Tibial artery (tissue), 4 donors: ENCODE measurements at regions not wholly inside any gene's neighbourhood (a gene's known extent, or its start where the extent isn't known, plus 50 kb on each side); places are given as distances from the start of the nearest gene placed in this dataset.

Source experiments
- DNase-seq, 2 donors: peaks; one replicate each; pipeline ENCODE4 v3.0.0-alpha.2; 2019
- H3K27ac ChIP-seq, 2 donors: fragments of 200-600 bp; sonication (generic) in 1 of 2; 1 replicate in 1 of 2; 2 replicates in 1 of 2; pipeline ENCODE4 v1.5.1; 2018 to 2019; ENCODE audit warnings: mild to moderate bottlenecking in 1 of 2
- H3K27me3 ChIP-seq, 2 donors: fragments of 200-600 bp; sonication (generic) in 1 of 2; one replicate each; pipeline versions ENCODE4 v1.5.1 to v1.6.0; 2016 to 2019
- H3K36me3 ChIP-seq, 3 donors: fragments of 200-600 bp; sonication (generic) in 2 of 3; one replicate each; pipeline ENCODE4 v1.5.1; 2016 to 2019; ENCODE audit warnings: mild to moderate bottlenecking in 2 of 3
- H3K4me1 ChIP-seq, 4 donors: fragments of 200-600 bp; sonication (generic) in 2 of 4; 1 replicate in 3 of 4; 2 replicates in 1 of 4; pipeline ENCODE4 v1.5.1; 2016 to 2019
- H3K4me3 ChIP-seq, 2 donors: fragments of 200-600 bp; sonication (generic) in 1 of 2; 1 replicate in 1 of 2; 2 replicates in 1 of 2; pipeline ENCODE4 v1.5.1; 2018 to 2019; ENCODE audit warnings: mild to moderate bottlenecking in 2 of 2
- H3K9me3 ChIP-seq, 3 donors: fragments of 200-600 bp; sonication (generic) in 1 of 3; one replicate each; pipeline ENCODE4 v1.5.1; 2016 to 2019
- CTCF ChIP-seq, 2 experiments: fragments of 200-600 bp in 1 of 2; fragments of 450-650 bp in 1 of 2; IDR thresholded peaks; one replicate each; pipeline ENCODE4 v1.5.1; 2017 to 2019; ENCODE audit warnings: antibody characterized with exemption in 2 of 2, mild to moderate bottlenecking in 1 of 2, moderate library complexity in 1 of 2
- intact Hi-C: fragments of 100-400 bp; cut with DNase I; formaldehyde crosslinking; loops from one replicate; pipeline ENCODE4 v1.15.0; 2023; ENCODE audit warnings: low total_unique reads

- H3K36me3 ChIP-seq = no peaks in the 10 kb centered on the region
- H3K4me3 ChIP-seq = no peak overlapping the region
- no peak overlapping the region for H3K27ac ChIP-seq
- intact Hi-C loops = no loop called here
- H3K9me3 ChIP-seq = no peaks in the 10 kb centered on the region
- H3K4me1 ChIP-seq = no peaks in the 10 kb centered on the region
- H3K27me3 ChIP-seq = no peaks in the 10 kb centered on the region
- TF ChIP-seq CTCF (IDR thresholded peaks at IDR 0.05) = no peak
- DNase-seq = no peak
Observed at GRCh38 chr22:47918276-47918921, 1155.9 kb downstream of the TBC1D22A start.

- Histone ChIP-seq H3K27ac (no peak overlapping the region), H3K36me3 (no peaks in the 10 kb centered on the region), H3K27me3 (no peaks in the 10 kb centered on the region), H3K4me3 (no peak overlapping the region), H3K4me1 (no peaks in the 10 kb centered on the region), H3K9me3 (peaks cover 0 to 7% (median 7%) of the 10 kb centered on the region in 3 donors)
- TF ChIP-seq CTCF (IDR thresholded peaks at IDR 0.05) = no peak
- no peak for DNase-seq
- intact Hi-C loops = no loop called here
Observed at GRCh38 chr22:47914481-47915097, 1152.1 kb downstream of the TBC1D22A start.

DNA sequence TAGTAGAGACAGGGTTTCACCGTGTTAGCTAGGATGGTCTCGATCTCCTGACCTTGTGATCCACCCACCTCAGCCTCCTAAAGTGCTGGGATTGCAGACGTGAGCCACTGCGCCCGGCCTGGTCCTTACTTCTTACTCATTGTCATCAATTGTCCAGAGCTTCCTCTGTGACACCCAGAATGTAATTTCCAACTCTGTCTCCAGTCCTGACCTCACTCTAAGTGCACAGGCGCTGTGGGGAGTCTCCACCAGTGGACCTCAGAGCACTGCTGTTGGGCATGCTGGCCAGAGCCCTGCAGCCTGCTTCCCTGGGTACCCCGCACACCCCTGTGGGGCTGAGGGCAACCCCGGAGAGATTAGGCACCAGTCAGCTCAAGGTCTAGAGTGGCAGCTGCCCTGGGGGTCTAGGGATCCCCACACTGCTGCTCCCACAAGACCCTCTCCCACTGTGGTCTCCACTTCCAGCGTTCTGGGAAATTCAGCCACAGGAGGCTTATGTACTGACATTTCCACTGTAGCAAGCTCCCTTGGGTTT lies 1140.3 kb downstream of the TBC1D22A start:
- no peak for DNase-seq
- no peaks in the 10 kb centered on the region for H3K27me3 ChIP-seq
- H3K4me3 ChIP-seq = no peak overlapping the region
- no peaks in the 10 kb centered on the region for H3K9me3 ChIP-seq
- H3K4me1 ChIP-seq = no peaks in the 10 kb centered on the region
- no peak for TF ChIP-seq CTCF (IDR thresholded peaks at IDR 0.05)
- intact Hi-C loops = no loop called here
- no peak overlapping the region for H3K27ac ChIP-seq
- H3K36me3 ChIP-seq = no peaks in the 10 kb centered on the region

DNA sequence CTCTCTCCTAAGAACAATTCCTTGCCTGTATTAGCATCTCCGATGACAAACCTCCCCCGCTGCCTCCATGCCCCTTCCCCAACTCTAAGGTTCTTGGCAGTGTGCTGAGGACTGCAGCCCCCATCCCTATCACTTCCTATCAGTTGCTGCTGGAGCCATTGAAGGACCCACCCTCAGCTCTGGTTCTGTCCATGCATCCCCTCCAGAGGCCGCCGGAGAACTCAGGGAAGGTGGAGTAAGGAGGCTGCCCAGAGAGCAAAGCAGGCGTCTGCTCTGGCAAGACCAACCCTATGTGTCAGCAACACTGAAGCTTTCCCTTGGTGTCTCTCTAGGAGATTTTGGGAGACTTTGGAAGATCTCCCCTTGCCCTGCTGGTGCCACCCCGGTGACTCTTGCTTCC lies 1139.5 kb downstream of the TBC1D22A start:
- no peak overlapping the region for H3K4me3 ChIP-seq
- no peak overlapping the region for H3K27ac ChIP-seq
- DNase-seq = no peak
- no peak for TF ChIP-seq CTCF (IDR thresholded peaks at IDR 0.05)
- no peaks in the 10 kb centered on the region for H3K36me3 ChIP-seq
- no peaks in the 10 kb centered on the region for H3K27me3 ChIP-seq
- no peaks in the 10 kb centered on the region for H3K4me1 ChIP-seq
- intact Hi-C loops = no loop called here
- H3K9me3 ChIP-seq = no peaks in the 10 kb centered on the region

- intact Hi-C loops = no loop called here
- no peaks in the 10 kb centered on the region for H3K36me3 ChIP-seq
- H3K27me3 ChIP-seq = no peaks in the 10 kb centered on the region
- no peak overlapping the region for H3K27ac ChIP-seq
- H3K9me3 ChIP-seq = peaks cover 0 to 4% (median 0%) of the 10 kb centered on the region in 3 donors
- no peak for DNase-seq
- H3K4me1 ChIP-seq = no peaks in the 10 kb centered on the region
- TF ChIP-seq CTCF (IDR thresholded peaks at IDR 0.05) = no peak
- no peak overlapping the region for H3K4me3 ChIP-seq
Observed at GRCh38 chr22:47899894-47900293, 1137.4 kb downstream of the TBC1D22A start.
